Transverse colon (tissue), 3 donors: ENCODE measurements at regions not wholly inside any gene's neighbourhood (a gene's known extent, or its start where the extent isn't known, plus 50 kb on each side); places are given as distances from the start of the nearest gene placed in this dataset.

ENCODE experiments used
- POLR2A ChIP-seq: fragments of 450-650 bp; IDR thresholded peaks from one replicate; pipeline ENCODE4 v1.6.1; 2016; ENCODE audit warnings: antibody characterized with exemption, mild to moderate bottlenecking, moderate library complexity
- TF ChIP-seq, protein P1 (sequence below), 5 experiments: fragments of 200-600 bp in 3 of 5; fragments of 450-650 bp in 2 of 5; sonication (generic) in 3 of 5; IDR thresholded peaks; 1 replicate in 2 of 5; 2 replicates in 3 of 5; pipeline ENCODE4 v1.5.1; 2016 to 2017; ENCODE audit warnings: antibody characterized with exemption in 5 of 5, inconsistent platforms in 3 of 5, mild to moderate bottlenecking in 2 of 5, moderate library complexity in 1 of 5

DNA sequence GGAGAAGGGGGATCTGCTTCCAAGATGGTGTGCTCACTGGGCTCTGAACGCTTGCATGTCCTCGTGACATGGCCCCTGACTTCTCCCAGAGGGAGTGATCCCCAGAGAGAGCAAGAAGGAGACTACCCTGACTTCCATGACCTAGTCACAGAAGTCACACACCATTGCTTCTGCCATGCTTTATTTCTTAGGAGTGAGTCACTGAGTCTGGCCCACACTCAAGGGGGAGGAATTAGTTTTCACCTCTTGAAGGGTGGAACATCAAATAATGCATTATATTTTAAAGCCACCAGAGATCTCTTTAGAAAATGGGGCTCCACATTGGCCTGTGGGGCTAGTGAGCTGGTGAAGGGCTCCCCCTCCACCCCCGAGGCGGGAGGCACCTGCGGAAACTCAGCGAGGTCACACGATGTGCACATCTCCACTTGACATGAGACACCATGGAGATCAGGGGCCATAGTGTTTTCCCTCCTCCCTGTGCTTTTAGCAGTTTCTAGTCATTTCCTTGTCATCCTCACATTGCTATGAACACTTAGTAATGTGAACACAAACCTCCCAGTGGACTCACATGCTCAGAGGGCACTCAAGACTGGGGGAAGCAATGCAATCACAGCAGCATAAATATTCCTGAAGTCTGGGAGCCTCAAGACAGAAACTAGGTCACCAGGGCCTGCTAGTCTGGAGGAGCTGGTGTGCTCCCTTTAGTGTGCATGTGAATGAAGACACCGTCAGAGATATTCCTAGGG lies 87.4 kb upstream of the FZD10 start:
- TF ChIP-seq, protein P1, sequence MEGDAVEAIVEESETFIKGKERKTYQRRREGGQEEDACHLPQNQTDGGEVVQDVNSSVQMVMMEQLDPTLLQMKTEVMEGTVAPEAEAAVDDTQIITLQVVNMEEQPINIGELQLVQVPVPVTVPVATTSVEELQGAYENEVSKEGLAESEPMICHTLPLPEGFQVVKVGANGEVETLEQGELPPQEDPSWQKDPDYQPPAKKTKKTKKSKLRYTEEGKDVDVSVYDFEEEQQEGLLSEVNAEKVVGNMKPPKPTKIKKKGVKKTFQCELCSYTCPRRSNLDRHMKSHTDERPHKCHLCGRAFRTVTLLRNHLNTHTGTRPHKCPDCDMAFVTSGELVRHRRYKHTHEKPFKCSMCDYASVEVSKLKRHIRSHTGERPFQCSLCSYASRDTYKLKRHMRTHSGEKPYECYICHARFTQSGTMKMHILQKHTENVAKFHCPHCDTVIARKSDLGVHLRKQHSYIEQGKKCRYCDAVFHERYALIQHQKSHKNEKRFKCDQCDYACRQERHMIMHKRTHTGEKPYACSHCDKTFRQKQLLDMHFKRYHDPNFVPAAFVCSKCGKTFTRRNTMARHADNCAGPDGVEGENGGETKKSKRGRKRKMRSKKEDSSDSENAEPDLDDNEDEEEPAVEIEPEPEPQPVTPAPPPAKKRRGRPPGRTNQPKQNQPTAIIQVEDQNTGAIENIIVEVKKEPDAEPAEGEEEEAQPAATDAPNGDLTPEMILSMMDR (IDR thresholded peaks at IDR 0.05) = no peak
- no peak for TF ChIP-seq POLR2A
